ENCODE measurements at regions not wholly inside any gene's neighbourhood (a gene's known extent, or its start where the extent isn't known, plus 50 kb on each side); places are given as distances from the start of the nearest gene placed in this dataset.

DNA sequence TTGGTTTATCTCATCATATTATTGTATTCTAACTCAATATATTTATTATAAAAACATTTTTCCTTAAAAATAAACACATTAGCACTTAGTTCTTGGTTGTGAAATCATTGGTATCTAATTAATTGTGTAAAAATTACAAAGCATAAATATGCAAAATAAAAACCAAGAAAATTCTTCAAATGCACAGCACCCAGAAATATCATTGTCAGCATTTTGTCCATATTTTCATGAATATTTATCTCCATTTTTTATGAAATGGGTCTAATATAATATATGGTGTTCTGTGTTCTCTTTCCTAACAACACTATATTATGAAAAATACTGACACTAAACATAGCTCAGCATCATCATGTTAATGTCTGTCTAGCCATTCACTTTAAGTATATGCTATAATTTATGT is 877.8 kb upstream of the MAP3K7 start (continued):
- TF ChIP-seq, protein P1, sequence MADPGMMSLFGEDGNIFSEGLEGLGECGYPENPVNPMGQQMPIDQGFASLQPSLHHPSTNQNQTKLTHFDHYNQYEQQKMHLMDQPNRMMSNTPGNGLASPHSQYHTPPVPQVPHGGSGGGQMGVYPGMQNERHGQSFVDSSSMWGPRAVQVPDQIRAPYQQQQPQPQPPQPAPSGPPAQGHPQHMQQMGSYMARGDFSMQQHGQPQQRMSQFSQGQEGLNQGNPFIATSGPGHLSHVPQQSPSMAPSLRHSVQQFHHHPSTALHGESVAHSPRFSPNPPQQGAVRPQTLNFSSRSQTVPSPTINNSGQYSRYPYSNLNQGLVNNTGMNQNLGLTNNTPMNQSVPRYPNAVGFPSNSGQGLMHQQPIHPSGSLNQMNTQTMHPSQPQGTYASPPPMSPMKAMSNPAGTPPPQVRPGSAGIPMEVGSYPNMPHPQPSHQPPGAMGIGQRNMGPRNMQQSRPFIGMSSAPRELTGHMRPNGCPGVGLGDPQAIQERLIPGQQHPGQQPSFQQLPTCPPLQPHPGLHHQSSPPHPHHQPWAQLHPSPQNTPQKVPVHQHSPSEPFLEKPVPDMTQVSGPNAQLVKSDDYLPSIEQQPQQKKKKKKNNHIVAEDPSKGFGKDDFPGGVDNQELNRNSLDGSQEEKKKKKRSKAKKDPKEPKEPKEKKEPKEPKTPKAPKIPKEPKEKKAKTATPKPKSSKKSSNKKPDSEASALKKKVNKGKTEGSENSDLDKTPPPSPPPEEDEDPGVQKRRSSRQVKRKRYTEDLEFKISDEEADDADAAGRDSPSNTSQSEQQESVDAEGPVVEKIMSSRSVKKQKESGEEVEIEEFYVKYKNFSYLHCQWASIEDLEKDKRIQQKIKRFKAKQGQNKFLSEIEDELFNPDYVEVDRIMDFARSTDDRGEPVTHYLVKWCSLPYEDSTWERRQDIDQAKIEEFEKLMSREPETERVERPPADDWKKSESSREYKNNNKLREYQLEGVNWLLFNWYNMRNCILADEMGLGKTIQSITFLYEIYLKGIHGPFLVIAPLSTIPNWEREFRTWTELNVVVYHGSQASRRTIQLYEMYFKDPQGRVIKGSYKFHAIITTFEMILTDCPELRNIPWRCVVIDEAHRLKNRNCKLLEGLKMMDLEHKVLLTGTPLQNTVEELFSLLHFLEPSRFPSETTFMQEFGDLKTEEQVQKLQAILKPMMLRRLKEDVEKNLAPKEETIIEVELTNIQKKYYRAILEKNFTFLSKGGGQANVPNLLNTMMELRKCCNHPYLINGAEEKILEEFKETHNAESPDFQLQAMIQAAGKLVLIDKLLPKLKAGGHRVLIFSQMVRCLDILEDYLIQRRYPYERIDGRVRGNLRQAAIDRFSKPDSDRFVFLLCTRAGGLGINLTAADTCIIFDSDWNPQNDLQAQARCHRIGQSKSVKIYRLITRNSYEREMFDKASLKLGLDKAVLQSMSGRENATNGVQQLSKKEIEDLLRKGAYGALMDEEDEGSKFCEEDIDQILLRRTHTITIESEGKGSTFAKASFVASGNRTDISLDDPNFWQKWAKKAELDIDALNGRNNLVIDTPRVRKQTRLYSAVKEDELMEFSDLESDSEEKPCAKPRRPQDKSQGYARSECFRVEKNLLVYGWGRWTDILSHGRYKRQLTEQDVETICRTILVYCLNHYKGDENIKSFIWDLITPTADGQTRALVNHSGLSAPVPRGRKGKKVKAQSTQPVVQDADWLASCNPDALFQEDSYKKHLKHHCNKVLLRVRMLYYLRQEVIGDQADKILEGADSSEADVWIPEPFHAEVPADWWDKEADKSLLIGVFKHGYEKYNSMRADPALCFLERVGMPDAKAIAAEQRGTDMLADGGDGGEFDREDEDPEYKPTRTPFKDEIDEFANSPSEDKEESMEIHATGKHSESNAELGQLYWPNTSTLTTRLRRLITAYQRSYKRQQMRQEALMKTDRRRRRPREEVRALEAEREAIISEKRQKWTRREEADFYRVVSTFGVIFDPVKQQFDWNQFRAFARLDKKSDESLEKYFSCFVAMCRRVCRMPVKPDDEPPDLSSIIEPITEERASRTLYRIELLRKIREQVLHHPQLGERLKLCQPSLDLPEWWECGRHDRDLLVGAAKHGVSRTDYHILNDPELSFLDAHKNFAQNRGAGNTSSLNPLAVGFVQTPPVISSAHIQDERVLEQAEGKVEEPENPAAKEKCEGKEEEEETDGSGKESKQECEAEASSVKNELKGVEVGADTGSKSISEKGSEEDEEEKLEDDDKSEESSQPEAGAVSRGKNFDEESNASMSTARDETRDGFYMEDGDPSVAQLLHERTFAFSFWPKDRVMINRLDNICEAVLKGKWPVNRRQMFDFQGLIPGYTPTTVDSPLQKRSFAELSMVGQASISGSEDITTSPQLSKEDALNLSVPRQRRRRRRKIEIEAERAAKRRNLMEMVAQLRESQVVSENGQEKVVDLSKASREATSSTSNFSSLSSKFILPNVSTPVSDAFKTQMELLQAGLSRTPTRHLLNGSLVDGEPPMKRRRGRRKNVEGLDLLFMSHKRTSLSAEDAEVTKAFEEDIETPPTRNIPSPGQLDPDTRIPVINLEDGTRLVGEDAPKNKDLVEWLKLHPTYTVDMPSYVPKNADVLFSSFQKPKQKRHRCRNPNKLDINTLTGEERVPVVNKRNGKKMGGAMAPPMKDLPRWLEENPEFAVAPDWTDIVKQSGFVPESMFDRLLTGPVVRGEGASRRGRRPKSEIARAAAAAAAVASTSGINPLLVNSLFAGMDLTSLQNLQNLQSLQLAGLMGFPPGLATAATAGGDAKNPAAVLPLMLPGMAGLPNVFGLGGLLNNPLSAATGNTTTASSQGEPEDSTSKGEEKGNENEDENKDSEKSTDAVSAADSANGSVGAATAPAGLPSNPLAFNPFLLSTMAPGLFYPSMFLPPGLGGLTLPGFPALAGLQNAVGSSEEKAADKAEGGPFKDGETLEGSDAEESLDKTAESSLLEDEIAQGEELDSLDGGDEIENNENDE (IDR thresholded peaks at IDR 0.05; ENCODE audit: insufficient replicate concordance, low read length): no peak

All from H1 (cell line).